DMS 273 (cell line): ENCODE measurements at regions not wholly inside any gene's neighbourhood (a gene's known extent, or its start where the extent isn't known, plus 50 kb on each side); places are given as distances from the start of the nearest gene placed in this dataset.

ENCODE experiments used
- DNase-seq: peaks from one replicate; lab custom pipeline; 2025; ENCODE audit not compliant: unreplicated experiment; lab: John Stamatoyannopoulos, UW

DNA sequence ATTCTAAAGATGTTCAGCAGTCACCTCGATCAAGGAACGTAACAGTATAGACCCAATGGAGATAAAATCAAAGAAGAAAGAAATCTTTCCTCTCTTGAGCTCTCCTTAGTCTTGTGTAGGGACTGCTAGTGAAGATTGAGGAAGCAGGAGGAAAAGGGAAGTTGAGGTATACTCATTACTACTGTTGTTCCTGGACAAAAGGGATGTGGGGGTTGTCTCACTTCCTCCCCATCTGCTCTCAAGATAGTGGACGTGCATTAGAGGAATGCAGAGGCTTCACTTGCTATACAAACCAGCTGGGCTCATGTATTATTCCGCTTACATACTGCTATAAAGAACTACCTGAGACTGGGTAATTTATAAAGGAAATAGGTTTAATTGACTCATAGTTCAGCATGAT is 208.9 kb upstream of the ARHGEF9 start:
- no peak for DNase-seq

GRCh38 chrX:63985906-63986305 is 200.9 kb upstream of the ARHGEF9 start:
- DNase-seq: no peak

- no peak for DNase-seq
These were observed 194.5 kb upstream of the ARHGEF9 start for GRCh38 chrX:63979480-63979879.

DNA sequence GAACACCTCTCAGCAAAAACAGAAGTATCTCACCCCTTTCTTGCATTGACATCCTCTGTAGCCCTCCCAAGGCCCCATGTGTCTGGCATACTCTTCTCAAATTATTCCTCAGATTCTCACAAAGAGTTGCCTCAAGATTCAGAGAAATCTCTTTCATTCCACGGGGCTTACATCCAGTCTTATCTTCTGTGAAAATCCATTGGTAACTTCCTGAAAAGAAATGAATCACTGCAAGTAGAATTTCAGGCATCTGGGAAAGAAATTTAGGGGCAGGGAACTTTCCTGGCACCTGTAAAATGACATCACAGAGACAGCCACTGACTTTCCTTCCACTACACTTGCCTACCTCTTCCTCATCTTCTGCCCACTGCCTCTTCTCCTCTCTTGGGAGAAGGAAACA is 182.5 kb upstream of the ARHGEF9 start:
- DNase-seq: no peak

DNA sequence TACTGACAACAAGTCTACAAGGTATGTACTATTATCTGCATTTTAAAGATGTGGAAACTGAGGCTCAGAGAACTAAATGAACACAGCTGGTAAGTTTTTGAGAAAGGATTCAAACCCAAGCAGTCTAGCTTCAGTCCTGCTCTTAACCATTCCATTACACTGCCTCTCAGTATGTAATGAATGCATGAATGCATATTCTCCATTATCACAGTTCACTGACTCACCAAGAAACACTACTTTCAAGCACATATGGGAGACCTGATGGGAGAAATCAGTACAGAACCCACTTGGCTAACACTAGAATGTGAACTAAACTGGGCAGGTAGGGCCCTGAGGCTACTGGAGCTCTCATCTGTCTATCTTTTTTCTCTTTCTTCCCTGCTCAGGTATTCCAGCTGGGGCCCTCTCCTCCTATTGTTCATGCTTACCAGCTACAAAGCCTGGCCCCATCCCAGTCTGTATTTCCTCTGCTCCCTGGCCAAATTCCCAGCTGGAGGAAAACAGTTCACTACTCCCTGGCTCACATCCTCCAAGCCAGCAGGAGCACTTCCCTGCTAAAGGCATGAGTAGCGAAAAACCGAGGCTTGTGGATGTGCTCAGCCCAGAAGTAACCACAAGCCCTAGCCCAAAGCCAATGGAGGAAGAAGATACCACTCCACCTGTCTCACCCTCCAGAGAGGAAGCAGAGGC is 178.2 kb upstream of the ARHGEF9 start:
- no peak for DNase-seq

DNA sequence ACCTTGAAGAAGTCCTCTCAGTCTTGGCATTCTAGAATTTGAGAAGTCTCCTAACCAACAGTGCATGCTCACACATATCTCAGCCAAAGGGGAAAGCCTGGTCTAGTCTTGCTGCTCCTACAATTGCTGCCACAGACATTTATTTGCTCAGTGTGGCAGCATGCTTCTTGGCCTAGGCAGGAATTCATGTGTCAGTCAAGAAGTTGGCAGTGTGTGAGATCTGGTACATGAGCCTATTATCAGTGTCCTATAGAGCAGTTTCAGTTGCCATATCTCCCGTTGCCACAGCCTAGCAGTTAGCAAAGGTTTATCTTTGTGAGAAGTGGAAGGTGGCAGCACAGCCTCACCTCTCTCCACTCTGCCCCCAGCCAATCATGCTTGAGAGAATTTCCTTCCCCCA is 176.9 kb upstream of the ARHGEF9 start:
- DNase-seq: no peak

- no peak for DNase-seq
These were observed 175.0 kb upstream of the ARHGEF9 start for GRCh38 chrX:63959975-63960374.

- DNase-seq: no peak
These were observed 173.3 kb upstream of the ARHGEF9 start for GRCh38 chrX:63958134-63958865.

DNA sequence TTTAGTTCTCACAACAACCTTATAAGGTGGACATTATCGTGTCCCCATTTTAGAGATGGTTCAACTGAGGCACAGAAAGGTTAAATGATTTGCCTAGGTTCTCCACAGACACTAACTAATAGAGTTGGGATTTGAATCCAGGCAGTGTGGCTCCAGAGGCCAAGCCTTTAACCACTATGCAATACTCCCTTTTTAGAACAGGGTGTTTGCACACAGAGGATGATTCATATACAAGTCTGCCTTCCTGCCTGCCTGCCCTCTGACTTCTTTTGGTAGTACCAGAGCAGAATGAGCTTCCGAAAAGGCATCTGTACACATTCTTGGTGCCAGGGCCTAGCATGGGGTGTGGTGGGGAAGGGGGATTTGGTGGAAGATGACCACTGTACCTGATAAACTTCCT is 150.8 kb upstream of the ARHGEF9 start:
- no peak for DNase-seq

DNA sequence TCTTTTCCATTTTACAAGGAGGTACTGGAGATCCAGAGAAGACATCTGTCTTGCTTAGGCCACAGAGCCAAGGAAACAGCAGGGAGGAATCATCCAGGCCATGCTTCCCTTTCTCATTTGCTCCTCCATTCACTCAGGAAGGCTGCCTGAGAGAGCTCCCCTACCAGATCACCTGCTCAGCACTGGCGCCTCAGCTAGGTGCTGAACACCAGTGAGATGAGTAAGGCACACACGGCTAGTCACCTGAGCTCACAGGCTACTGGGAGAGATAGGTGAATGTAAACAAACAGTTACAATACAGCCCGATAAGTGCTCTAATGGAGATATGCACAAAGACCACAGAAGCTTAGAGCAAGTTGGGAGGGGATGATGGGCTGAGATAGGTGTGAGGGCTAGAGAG is 149.8 kb upstream of the ARHGEF9 start:
- no peak for DNase-seq

DNA sequence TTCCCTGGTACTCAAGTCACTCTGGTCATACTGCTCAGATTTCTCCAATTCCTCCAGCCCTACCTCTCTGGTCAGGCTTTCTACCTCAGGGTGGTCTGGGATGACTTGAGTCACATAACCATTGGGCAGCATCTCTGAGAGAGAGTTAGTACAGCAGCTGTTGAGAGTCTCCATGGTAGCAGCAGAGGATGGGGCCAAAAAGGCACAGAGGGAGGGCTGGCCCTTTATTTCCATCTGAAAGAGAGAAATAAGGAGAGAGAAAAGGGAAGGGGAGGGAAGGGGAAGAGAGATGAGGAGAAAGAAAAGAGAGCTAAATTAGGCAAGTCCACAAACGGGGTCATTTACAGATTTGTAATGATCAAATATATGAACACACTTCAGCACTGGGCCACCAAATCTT is 149.1 kb upstream of the ARHGEF9 start:
- no peak for DNase-seq

DNA sequence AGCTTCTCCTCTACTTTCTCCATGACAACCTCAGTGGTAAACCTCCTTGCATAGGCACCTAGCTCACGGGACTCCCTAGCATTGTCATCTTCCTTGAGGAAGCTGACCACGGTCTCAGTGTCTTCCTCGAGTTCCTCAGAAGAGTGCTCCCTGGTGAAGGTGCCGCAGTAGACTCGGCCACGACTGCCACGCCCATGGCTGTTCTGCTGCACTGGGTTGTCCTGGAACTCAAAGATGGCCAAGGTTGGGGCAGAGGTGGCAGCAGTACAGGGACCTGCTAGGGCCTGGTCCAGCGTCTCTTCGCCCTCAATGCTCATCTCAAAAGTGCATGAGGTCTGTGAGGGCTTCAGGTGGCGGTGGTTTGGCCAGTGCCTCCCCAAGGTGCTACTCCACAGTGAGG is 147.9 kb upstream of the ARHGEF9 start:
- DNase-seq: no peak

DNA sequence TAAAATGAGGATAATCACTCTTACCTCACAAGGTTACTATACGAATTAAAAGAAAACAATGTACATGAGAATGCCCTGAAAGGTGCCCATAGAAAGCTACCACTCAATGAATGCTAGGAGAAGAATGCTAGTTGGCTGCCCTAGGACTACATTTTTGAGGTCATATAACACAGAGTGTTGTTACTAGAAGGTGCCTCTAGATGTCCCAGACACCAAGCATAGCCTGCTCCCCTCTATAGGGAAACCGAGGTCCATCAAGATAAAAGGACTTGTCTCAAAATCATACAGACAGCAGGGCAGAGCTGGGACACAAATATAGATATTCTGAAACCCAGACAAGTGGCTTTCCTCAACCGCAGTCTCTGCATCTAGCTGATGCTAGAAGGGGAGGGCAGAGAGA is 147.0 kb upstream of the ARHGEF9 start:
- peak; percentile 2 for DNase-seq

DNA sequence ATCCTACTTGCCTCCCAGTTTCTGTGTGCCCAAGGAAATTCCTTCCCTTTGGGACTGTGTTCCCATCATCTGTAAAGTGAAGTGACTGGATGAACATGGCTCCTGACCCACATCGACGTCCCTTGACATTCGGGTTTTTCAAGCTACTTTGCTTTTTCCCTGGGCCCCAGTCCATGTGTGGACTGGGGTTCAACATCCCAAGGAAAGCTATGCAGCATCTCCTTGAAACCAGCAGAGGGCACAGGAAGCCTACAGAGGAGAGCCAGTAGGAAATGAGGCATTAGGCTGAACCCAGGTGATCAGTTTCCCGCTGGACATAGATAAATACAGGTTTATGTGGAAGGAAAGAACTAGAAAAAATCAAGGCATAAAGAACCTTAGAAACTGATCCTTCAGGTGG is 145.1 kb upstream of the ARHGEF9 start:
- peak; percentile 41 for DNase-seq

DNA sequence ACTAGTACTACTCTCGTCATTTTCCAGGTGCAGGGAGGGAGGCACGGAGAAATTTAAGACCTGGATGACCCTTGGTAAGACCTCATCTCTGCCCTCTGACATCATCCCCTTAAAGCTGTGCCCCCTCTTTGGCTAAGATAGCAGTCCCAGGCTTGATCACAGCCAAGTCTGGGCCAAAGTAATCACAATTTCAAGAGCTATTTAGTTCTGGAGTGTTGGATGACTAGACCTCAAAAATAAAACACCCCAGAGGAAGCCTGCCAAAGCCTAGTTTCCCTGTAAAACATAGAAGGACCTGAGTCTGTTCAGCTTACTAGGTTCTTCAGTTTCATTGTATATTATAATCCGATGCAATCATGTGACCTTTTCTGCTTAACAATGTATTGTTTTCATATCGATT is 144.6 kb upstream of the ARHGEF9 start:
- DNase-seq: no peak

- DNase-seq: no peak
These were observed 142.8 kb upstream of the ARHGEF9 start for GRCh38 chrX:63927848-63928247.

DNA sequence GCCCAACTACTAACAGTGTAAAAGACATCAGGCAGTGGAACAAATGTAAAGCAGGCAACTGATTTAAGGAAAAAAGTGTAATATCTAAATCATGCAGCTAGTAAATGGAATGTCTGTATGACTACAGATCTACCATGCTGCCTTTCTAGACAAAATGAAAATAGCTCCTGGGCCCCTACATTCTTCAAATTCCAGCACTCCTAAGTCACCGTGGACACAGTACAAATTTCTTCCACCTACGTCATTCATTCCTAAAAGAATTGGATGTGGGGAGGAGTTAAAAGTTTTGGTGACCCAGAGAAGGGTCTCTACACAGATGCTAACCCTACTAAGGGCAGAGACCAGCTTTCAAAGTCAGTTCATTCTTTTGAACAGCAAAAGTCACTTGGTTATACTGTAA is 137.2 kb upstream of the ARHGEF9 start:
- DNase-seq: no peak

DNA sequence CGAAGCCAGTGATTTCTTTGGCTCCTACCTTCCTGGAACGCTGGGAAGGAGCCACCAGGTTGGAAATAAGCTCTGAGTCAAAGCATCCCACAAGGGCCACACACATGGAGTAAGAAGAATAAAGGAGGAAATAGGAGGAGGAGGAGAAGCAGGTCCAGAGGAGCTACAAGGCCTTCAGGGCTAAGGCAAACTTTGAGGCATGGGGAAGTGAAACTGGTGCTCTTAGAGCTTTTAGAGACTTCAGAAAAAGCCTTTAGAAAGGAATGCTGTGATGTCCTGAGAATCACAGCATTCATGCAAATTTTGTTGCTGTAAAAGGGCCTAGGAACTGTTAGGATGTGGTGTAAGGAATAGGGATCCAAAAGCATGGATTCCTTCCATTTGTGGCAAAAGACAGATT is 135.9 kb upstream of the ARHGEF9 start:
- no peak for DNase-seq

DNA sequence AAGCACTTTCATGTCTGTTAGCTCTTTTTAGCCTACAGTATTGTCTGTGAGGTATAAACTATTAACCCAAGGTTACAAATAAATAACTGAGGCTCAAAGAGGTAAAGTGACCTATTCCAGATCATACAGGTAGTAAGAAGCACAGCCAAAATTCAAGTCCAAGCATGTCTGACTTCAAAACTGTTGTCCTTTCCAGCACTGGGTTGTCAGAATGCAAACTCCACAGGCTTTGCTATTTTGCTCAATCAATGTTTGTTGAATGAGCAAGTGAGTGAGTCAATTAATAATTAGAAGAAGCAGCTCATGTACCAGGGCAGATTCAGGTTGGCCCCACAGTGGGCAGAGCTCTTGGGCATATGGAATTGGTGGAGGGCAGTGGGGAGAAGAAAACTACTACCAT is 134.1 kb upstream of the ARHGEF9 start:
- no peak for DNase-seq

GRCh38 chrX:63918611-63919010 is 133.6 kb upstream of the ARHGEF9 start:
- DNase-seq: peak; percentile 59

GRCh38 chrX:63917296-63917695 is 132.3 kb upstream of the ARHGEF9 start:
- no peak for DNase-seq

DNA sequence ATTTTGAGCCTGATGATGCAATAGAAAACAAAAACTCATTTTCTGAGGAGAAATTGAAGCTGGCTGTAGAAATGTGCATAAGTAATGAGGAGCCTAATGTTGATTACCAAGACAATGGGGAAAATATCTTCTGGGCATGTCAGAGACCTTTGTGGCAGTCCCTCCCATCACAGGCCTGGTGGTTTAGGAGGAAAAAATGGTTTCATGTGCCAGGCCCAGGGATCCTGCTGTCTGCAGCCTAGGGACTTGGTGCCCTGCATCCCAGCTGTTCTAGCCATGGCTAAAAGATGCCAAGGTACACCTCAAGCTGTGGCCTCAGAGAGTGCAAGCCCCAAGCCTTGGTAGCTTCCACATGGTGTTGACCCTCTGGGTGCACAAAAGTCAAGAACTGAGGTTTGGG is 128.7 kb upstream of the ARHGEF9 start:
- no peak for DNase-seq

DNA sequence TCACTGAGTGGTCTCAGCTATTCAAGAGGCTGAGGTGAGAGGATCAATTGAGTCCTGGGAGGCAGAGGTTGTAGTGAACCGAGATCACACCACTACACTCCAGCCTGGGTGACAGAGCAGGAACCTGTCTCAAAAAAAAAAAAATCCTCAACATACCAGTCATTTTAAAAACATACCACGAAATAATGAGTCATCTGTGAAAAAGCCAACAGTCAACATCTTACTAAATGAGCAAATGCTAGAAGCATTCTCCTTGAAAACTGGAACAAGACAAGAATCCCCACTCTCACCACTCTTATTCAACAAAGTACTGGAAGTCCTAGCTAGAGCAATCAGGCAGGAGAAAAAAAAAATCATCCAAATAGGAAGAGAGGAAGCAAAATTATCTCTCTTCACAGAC is 104.0 kb upstream of the ARHGEF9 start:
- no peak for DNase-seq
